ENCODE measurements at regions not wholly inside any gene's neighbourhood (a gene's known extent, or its start where the extent isn't known, plus 50 kb on each side); places are given as distances from the start of the nearest gene placed in this dataset.
"Not testable (repeated sequence)": the region's sequence is repeated elsewhere in the genome, so short reads cannot be mapped to it uniquely, and the experiment has no call there.

DNA sequence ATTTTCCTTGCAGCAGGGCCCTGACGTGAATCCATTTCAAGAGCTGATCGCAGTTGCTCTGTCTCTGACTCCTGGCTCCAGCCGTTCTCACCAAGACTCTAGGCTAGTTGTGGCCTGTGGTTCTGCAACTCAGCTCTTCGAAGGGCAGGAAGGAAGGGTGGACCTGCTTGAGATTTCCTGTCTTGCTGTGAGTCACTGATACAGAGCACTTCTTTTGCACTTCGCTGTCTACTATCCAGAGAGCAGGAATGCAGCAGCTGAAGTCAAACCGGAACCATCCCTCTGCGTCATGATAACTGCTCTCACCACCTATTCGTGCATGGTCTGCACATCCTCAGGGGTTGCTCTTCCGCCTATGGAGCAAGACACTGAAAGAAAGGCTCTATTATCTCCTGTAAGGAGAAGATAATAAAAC, 59.7 kb downstream of the RAP2B start:
- peak; percentile 97 for DNase-seq (ENCODE audit: low read depth)

GRCh38 chr3:153226877-153227276, 64.9 kb downstream of the RAP2B start:
- DNase-seq (ENCODE audit: low read depth): not testable (repeated sequence)

- DNase-seq (ENCODE audit: low read depth): not testable (repeated sequence)
Measured at GRCh38 chr3:153230427-153230826, 68.4 kb downstream of the RAP2B start.

- DNase-seq (ENCODE audit: low read depth): not testable (repeated sequence)
Measured at GRCh38 chr3:153231245-153231644, 69.2 kb downstream of the RAP2B start.

GRCh38 chr3:153232050-153232752, 70.2 kb downstream of the RAP2B start:
- DNase-seq (ENCODE audit: low read depth): not testable (repeated sequence)

DNA sequence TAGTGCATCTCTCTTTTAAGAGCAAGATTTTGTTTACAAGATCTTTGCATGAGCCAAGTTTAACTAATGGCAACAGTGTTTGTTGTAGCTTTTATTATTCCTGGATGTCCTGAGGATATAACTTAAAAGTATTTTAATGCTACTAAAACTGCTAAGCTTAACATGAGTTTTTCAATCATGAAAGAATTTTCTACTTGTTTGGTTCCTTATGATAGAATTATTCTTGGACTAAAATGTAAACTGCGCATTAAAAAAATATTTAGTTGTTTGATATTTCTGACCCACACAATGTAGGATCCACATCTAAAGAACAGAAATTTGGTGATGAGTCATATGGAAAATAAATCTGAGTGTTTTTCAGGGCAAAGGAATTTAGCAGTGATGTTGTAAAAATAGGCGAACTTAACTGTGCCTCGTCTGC, 70.8 kb downstream of the RAP2B start:
- DNase-seq (ENCODE audit: low read depth): no peak

GRCh38 chr3:153233986-153234385, 72.0 kb downstream of the RAP2B start:
- DNase-seq (ENCODE audit: low read depth): no peak

DNA sequence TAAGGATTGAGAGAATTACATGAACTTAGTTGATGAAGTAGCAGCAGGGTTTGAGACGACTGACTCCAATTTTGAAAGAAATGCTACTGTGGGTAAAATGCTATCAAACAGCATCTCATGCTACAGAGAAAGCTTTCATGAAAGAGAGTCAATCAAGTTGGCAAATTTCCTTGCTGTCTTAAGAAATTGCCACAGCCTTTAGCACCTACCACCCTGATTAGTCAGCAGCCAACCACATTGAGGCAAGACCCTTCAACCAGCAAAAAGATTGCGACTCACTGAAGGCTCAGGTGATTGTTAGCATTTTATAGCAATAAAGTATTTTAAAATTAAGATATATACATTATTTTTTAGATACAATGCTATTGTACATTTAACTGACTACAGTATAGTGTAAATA, 80.9 kb downstream of the RAP2B start:
- DNase-seq (ENCODE audit: low read depth): no peak

DNA sequence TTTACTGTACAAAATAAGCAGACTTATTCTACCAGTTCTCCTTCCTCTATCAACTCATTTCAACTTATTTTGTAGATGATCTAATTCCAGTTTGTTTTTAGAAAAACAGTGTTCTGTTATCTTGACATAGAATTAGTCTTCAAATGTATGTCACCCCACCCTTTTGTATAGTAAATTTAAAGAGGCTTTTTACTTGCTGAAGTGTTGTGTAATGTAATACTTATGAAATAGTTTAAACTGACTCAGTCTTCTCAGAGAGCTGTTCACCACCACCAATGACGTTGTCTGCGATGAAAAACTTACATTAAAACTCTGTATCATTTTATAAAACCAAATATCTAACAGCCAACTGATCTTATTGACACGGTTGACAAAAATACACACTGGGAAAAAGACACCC, 82.9 kb downstream of the RAP2B start:
- no peak for DNase-seq (ENCODE audit: low read depth)

GRCh38 chr3:153245661-153246060, 83.6 kb downstream of the RAP2B start:
- DNase-seq (ENCODE audit: low read depth): no peak

DNA sequence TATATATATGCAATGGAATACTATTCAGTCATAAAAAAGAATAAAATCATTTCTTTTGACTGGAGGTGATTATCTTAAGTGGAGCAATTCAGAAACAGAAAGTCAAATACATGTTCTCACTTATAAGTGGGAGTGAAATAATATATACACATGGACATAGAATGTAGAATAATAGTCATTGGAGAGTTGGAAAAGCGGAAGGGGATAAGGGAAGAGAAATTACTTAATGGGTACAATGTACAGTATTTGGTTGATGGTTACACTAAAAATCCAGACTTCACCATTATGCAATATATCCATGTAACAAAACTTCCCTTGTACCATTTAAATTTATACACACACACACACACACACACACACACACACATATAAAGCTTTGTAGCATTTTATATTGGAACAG, 84.3 kb downstream of the RAP2B start:
- no peak for DNase-seq (ENCODE audit: low read depth)

DNA sequence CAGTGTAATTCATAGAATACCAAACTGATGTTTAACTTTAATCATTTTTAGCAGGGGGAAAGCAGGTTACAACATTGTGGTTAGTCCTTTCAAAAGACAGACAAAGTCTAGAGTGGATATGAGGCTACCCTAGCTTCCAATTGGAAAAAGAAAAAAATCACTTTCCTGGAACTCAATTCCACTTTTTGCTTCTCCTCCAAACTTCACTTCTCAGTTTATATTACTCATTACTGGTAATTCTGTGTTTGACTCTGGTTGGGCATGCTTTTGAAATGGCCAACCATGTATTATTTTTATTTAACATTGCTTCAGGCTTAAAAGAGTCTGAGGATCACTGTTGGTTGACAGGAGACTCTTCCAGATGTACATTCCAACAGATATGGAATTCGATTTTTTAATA, 84.8 kb downstream of the RAP2B start:
- no peak for DNase-seq (ENCODE audit: low read depth)

DNA sequence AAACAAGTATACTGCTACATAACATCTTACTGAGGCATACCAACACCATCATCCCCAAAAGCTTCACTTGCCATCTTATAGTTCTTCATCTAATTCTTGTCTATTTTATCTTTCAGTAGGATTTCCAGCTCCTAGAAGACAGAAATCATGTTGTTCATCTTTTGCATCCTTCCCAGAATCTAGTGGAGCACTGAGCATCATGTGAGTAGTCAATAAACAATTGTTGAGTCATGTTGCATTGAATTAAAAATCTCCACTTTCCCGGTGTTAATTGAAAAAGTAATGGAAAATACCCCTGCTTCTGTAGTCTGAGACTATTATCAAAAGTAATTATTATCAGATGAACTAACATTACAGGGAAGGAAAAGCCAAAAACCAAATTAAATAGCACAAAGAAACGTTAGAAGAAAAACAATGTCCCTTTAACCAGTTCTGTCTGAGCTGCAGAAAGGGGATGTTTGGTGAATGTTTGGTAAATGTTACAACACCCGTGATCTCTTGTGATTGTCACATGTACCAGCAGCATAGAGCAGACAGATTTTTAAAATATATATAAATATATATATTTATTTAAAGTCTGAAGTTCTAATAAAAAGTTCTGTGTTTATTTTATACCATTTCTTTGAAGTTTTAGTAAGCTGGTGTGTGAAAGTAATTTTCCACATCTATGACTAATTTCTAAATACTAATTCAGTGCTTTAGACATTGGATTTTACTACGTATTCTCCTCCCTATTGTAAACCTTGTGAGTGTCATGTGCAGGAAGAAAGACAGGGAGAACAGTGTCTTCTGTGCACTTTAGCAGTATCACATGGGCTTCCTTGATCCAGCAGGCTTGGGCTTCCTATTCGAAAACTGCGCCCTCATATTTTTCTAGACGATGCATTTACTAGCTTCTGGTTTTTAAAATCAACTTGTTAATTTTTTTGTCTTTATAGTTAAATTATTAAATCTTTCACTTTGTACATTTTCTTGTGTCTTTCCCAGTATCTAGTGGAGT, 85.6 kb downstream of the RAP2B start:
- DNase-seq (ENCODE audit: low read depth): no peak

DNA sequence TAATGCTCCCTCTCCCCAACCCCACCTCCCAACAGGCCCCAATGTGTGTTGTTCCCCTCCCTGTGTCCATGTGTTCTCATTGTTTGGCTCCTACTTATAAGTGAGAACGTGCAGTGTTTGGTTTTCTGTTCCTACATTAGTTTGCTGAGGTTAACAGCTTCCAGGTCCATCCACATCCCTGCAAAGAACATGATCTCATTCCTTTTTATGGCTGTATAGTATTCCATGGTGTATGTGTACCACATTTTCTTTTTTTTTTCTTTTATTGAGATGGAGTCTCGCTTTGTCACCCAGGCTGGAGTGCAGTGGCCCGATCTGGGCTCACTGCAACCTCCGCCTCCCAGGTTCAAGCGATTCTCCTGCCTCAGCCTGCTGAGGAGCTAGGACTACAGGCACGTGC, 86.8 kb downstream of the RAP2B start:
- DNase-seq (ENCODE audit: low read depth): not testable (repeated sequence)

GRCh38 chr3:153249906-153250305, 87.9 kb downstream of the RAP2B start:
- no peak for DNase-seq (ENCODE audit: low read depth)

GRCh38 chr3:153250446-153250845, 88.4 kb downstream of the RAP2B start:
- DNase-seq (ENCODE audit: low read depth): no peak

- no peak for DNase-seq (ENCODE audit: low read depth)
Measured at GRCh38 chr3:153252963-153253362, 90.9 kb downstream of the RAP2B start.

DNA sequence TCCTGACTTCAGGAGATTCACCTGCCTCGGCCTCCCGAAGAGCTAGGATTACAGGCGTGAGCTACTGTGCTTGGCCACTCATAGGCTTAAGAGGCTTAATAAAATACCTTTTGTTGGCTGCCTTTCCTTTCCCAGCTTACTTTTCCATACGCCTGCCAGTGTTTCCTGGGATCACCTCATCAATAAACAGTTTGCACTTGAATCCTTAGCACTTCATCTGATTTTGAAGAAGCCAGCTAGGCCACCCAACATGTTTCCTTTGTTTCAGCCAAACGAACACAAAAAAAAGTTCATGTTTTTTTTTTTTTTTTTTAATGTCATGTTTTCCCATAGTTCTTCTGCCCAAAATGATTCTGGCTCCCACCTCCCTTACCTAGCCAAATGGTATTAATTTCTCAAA, 92.3 kb downstream of the RAP2B start:
- no peak for DNase-seq (ENCODE audit: low read depth)

DNA sequence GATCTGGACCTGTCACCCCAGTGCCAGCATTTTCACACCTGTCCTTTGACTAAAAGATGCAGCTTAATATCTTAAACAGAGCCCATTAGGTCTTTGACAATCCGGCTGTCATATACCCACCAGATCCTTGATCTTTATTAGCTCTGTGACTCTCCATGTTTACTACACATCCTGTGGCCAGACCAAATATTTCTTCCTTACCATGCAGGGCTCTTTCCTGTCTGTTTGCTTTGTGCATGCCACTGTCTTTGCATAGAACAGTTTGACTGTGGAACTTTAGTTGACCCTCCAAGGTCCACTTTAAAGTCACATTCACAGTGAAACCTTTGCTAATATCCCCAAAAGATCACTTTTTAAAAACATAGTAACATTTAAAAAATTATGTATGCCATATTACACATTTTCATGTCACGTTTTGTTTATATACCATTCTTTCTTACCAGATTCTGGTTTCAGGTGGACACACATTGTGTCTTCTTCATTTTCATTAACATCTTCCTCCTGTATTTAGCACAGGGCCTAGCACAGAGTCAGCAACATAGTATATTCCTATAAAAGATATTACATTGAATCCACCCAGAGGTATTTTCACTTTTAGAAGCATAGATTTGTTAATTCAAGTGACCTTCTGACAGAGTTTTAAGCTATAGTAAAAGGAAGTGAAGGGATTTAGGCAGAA, 95.8 kb downstream of the RAP2B start:
- DNase-seq (ENCODE audit: low read depth): no peak

- DNase-seq (ENCODE audit: low read depth): no peak
Measured at GRCh38 chr3:153259956-153260355, 97.9 kb downstream of the RAP2B start.

- DNase-seq (ENCODE audit: low read depth): no peak
Measured at GRCh38 chr3:153260681-153261080, 98.7 kb downstream of the RAP2B start.

DNA sequence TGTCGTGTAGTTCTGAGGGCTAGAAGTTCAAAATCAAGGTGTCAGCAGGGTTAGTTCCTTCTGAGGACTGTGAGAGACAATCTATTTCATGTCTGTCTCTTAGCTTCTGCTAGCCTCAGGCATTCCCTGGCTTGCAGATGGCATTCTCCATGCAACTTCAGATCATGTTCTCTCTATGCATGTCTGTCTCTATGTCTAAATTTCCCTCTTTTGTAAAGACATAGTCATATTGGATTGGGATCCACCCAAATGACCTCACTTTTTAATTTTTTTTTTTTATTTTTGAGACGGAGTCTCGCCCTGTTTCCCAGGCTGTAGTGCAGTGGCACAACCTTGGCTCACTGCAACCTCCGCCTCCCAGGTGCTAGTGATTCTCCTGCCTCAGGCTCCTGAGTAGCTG, 104.6 kb downstream of the RAP2B start:
- no peak for DNase-seq (ENCODE audit: low read depth)
